ENCODE measurements at regions not wholly inside any gene's neighbourhood (a gene's known extent, or its start where the extent isn't known, plus 50 kb on each side); places are given as distances from the start of the nearest gene placed in this dataset.

DNA sequence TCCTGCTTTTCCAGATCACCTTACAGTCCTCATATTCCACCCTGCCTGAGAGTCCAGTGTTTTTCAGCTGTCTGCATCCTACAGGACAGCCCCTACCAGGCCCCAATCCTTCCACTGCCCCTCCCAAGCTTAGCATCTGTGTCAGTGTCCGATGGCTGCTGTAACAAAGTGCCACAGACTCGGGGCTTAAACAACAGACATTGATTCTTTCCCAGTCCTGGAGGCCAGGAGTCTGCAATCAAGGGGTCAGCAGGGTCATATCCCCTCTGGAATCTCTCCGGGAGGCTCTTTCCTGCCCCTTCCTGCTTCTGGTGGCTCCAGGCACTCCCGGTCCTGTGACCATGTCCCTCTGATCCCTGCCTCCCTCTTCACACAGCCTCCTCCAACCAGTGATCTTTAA, 396.6 kb upstream of the MAP3K7 start:
- DNase-seq = no peak

DNA sequence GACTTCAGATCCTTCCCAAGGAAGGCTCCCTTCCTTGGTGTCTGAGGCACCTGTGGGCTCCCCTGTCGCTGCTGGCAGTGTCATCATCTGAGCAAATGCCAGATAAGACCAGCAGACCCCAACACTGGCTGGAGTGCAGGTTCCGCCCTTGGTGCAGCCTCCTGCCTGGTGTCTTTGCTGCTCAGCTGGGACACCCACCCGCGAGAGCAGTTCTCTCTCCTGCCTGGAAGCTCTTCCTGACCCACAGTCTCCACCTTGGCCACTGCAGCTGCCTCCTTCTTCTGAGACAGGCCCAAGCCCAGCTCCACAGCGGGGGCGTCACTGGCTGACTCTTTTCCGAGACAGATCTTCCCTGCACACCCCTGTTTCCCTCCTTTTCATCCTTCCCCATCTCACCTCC, 395.7 kb upstream of the MAP3K7 start:
- DNase-seq = no peak

DNA sequence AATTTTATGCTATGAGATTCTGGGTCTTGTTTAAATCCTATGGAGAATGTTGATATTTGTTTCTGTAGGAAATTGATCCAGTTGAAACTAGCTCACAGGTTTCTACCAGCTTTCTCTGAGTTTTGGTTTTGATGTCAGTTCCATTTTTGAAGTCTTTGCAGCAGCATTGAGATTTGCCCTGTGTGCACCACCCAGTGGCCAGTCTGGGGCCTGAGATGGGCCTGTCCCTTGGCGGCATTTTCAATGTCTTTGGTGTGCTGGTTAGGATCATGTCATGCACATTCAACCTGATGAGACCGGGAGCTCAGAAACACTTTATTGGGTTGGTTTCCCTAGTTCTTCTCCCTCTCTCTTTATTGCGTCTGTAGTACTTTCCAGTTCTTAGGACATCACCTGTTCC, 395.2 kb upstream of the MAP3K7 start:
- no peak for DNase-seq

DNA sequence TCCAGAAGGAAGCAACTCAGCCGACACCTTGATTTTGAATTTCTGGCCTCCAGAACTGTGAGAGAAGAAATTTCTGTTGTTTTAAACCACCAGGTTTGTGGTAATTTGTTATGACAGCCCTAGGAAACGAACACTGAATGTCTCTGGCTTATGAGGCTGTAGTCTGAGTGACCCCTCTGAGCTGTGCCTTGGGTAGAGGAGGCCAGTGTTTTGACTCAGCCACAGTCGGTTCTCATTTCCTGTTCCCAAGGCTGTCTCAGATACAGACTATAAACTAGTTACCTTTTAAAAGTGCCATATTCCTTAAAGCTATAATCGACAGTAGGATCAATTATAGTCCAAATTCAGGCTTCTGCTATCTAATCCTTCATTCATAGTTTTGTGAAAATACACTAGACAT, 391.2 kb upstream of the MAP3K7 start:
- no peak for DNase-seq

DNA sequence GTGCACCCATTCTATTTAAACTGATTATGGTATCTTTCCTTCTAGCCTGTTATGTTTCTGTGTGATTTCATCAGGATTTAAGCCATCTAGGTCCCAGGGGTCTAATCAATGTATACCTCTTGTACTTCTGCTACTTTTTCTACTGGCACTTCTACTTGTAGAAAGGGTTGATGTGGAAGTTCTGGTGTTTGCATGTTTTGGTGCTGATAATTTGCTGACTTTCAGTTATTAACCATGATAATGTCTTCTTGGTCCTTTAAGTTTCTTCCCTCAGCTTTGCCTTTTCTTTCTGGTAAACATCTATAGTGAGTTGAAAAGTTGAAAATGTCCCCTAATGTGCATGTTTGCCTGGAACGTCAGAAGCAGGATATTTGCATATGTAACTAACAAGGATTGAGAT, 390.6 kb upstream of the MAP3K7 start:
- DNase-seq = no peak

DNA sequence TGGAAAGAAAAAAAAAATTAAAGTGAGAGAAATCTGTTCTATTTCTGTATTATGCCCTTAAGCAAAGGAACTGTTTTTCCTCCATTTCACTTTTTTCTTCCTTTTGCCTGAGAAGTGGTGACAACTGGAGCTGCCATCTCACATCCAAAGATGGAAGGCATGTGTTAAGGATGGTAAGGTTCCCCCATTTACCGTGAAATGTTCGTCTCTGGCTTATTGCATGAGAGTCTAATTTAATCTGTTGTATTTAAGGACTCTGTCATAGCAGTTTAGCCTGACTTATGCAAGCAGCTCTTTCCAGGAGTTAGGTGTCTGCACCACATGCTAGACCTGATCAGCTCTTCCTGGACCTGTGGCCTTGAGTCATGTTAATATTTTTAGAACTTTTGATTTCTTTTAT, 389.5 kb upstream of the MAP3K7 start:
- no peak for DNase-seq

DNA sequence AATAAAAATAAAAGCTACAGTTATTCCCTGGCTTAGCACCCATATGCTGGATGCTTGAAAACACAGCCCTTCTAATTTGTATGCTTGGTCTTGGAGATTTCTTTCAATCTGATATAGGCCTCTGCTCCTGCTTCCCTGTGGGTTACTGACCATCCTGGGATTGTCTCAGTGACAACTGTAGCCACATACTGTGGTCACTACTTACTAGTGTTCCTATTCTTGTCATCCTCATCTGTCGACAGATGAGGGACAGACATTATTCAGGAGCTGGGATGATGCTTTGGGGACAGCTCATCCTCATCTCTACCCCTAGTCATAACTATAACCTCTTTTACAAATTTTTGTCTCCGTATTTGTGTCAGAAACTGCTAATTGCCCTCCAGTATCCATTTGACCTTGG, 388.9 kb upstream of the MAP3K7 start:
- DNase-seq = no peak

DNA sequence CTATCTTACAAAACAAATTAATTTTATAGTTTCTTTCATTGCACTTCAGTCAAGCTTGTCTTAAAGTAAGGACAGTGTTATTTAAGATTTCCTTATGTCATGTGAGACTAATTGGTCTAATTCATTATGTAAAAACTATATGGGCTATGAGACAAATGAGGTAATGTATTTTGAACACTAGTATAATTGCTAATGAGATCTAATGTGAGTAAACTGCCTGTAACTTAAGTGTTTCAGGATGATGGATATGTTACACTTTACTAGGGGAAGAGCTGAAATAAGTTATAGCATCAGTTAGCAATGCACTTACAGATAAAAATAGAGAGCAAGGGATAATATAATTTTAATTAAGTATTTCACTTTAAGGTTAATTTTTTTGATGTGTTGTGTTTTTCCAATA, 386.3 kb upstream of the MAP3K7 start:
- no peak for DNase-seq

DNA sequence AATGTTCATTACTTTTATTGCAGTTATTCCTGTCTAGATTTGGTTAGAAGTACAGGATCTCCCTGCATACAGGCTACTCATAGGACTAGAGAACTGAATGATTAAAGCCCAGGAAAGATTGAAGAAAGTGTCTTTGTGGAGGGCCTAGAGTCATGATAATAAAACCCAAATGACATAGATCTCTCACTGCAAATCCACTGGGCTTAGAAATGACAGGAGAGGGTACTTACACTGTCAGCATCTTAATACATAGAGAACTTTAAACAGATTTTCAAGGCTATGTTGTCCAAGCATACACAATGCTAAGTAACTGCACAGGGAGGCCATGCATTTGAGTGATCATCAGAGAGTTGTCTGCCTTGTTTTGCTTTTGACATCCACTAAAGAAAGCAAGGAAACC, 383.8 kb upstream of the MAP3K7 start:
- no peak for DNase-seq

DNA sequence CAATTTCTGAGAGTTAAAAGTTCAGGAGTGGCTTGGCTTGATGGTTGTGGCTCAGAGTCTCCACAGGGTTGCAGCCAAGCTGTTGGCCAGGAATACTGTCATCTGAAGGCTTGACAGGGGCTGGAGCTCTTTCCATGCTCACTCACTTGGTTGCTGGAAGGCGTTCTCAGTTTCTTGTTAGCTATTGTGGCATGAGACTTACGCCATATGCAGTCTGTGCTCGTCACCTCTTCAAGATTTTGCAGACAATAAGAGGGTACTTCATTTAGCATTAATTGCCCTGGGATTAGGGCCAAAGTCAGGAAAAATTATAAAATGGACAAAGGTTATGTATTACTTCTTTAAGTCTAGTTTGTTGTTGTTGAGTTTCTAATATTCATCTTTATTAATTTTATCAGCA, 380.6 kb upstream of the MAP3K7 start:
- no peak for DNase-seq

DNA sequence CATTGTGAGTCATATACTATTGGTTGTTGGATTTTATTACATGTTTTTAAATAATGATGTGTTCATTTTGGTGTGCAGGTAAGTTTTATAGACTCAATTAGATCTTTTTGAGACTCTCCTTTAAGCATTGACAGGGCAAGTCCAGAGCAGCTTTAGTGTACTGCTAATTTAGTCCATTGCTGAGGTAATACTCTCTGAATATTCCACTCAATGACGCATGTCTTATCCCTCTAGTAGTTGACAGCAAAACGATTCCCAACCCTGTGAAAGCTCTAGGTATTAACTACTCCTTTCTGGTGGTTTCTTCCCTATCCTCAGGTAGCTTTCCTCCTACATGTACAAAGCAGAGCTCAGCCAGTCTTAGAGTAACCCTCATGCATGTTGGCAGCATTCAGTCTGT, 373.5 kb upstream of the MAP3K7 start:
- DNase-seq = no peak

DNA sequence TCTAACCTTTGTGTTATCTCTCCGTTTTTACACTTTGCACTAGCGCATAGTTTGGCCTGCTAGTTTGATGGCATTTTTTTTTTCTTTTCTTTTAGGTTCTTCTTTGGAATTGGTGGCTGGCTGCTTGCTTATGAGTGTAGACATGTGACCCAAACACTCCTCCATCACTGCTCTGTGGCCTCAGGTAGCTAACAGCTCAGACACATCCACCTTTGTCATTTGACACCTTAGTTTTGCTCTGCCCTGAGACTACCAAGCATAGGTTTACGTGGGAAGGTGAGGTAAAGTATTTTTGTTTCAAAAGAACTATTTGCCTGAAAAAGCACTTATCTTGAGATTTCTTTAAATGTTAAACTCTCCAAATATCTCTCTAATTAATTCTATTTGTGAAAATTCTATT, 368.4 kb upstream of the MAP3K7 start:
- DNase-seq = no peak

DNA sequence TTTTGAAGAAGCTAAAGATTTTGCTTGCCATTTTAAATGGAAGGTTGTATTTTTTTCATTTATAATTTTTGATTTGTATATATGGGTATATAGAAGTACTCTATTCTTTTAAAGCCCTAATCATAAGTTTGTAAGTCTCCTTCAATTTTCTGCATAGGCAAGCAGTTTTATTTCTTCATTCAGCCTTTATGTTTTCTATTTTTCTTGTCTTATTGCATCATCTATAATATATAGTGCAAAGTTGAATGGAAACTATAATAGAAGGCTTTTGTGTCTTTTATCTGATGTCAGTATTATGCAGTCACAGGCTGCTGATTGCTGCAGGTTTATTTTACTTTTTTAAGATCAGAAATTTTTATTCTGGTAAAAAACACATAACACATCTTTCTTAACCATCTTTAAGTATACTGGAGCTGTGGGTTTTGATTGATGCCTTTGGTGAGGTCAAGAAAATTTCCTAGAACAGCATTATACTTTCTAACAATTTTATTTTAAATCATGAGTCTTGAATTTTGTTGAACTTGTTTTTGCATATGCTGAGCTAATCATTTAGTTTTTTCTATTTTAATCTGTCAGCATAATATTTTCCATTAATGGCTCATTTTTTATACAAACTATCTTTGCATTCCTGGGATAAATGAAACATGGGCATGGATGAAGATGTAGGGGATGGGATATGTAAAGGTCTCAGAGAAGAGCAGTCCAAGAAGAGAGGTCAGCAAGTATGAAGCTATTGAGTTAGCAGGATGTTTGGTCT, 366.7 kb upstream of the MAP3K7 start:
- no peak for DNase-seq

DNA sequence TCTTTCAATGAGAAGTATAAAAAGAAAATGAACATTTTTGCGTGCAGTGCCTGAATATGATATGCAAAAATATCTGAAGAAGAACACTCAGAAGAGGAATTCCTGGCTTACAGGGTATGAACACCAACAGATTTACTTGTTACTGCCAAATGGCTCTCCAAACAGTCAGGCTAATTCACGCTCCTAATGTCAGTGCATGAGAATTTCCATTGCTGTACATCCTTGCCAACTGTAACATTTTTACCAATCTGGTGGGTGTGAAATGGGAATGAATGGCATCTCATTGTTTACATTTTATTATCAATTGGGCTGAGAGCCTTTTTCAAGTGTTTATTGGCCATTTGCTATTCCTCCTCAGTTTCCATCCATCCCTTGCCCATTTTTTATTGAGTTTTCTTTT, 365.3 kb upstream of the MAP3K7 start:
- no peak for DNase-seq

DNA sequence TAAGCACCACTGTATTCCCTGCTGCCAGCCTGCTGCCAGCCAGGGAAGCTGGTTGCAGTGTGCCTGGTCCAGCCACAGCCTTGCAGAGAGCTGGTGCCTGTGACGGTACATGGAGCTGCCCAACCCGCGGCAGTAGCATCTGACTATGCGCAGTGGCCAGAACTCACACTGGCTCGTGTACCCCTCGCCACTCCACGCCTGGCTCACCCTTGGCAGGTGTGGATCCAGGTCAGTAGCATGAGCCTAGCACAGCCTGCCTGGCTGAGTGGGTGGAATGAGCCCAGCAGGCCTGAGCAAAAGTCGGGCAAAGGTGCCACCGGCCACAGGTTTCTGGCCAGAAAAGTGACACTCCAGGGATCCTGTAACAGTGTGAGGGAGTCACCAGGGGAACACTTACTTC, 361.7 kb upstream of the MAP3K7 start:
- no peak for DNase-seq

DNA sequence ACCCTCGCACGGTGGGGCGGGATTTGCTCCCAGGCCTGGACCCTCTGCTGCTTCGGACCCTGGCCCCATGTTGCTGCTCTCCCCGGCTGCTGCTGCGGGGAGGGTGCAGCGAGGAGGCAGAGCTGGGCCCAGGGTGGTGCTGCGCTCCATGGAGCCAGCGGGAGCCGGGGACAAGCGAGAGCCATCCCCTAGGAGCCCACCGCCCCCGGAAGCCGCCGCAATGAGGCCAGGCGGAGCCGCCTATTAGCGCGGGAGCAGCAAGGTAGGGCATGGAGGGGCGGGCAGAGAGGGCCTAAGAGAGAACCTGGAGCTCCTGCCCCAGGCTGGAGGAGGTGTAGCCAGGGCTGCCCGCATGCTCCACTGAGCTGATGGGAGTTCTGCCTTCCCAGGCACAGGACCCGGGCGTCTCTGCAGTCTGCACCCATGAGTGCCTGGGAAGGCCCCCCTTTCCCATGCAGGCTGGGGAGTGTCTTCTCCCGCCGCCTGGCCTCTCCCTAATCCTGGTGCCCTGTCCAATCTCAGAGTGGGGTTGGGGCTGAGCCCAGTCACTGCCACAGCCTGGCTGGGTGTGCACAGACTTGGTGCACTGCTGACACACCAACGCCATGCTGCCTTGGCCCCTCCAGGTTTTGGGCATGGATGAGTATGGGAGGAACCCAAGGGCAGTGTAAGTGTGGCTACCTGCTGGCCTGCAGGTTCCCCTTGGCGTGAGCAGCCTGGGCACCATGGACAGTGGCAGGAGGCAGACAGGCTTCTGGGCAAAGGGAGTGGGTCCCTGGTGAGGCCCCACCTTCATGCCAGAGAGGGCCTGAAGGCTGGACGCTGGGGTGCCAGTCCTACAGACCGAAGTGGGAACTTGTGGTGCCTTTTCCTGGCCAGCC, 360.6 kb upstream of the MAP3K7 start:
- DNase-seq = no peak

DNA sequence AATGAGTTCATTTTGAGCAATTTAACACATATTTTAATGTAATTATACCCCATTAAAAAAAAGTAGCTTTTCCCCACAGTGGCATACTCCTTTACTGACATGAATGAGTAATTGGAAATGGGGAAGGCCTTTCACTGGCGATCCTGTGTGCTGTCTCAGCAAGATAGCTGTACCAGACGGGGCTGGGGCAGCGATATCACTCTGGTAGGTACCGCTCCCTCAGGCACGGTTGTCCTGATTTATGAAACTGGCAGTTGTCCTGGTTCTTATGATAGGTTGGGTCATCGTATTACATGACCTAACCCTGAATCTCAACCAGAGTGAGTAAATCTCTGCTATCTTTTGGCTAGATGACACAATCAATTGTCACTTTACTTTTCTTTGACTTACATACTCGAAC, 355.0 kb upstream of the MAP3K7 start:
- no peak for DNase-seq

DNA sequence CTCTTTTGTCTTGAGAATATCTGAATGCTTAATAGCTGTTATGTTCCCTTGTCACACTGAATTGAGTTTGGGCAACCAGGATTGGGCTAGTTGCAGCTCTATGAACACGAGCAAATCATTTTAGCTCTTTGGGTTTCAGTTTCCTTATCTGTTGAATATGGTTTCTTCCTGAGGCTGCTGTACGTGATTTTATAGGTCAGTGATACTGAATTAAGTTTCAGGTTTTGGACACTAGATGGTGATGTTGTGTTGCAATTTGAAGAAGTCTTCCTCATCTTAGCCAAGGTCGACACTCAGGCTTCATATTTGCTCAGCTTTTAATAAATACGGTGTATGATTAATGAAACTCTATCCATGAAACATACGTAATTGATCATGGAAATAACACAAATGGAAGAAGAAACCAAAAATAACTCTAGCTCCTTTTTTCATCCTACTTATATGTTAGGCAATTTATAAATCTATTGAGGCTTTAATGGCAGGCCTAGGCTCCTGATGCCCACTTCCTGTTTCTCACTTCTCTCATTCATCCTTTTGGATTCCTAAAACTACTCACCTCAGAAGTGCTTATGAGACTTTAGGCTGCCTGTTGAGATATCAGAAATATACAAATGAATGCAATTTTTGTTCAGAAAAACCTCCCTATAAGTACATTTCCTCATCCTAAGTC, 354.1 kb upstream of the MAP3K7 start:
- DNase-seq = peak; percentile 66

DNA sequence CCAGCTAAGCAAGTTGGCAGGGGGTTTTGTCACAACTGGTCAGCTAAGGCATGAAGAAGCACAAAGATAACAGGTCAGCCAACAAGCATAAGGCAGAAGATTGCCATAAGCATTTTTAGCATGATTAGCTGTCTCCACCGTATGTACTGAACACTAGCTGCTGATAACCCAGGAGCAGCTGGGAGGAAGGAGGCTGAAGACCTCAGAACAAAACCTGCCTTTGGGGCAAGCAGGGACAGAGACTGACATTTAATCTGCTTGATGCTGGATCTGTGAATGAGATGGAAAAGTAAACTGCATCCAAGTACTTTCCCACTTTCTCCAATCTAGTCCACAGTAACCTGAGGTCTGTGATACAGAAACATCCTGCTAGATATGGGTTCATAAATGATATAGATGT, 353.0 kb upstream of the MAP3K7 start:
- no peak for DNase-seq

DNA sequence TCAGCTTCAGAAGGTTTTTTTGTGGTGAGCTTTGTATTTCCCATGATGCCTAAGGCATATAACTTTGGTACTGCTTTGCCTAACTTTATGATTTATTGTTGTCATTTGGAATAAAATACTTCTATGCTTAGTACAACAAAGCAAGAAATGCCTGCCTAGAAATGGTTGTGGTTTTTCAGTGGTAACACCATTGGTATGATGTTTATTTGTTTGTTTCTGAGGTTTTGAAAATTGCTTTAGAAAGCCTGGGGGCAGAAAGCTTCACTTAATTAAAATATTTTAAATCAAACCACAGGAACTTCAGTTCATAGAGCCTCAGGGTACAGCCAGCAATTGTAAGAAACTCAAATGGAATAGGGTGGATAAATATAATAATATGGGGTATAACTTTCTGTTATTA, 351.2 kb upstream of the MAP3K7 start:
- DNase-seq = no peak

DNA sequence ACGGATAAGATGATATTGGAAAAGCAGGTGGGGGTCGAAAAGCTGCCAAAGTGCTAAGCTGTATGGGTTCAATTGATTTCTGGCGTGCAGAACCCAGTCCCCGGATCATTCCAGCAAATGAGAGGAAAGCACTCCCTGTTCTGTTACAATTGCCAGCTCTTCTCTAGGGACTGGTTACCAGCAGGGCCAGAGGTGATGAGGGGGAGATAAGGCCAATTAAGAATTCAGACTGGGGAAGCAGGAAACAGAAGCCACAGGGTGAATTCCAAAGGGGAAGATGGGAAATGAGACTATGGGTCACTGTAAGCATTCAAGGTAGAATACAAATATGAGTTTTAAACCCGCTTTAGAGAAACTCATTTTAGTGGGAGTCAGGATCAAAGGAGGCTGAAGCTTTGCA, 349.4 kb upstream of the MAP3K7 start:
- no peak for DNase-seq

DNA sequence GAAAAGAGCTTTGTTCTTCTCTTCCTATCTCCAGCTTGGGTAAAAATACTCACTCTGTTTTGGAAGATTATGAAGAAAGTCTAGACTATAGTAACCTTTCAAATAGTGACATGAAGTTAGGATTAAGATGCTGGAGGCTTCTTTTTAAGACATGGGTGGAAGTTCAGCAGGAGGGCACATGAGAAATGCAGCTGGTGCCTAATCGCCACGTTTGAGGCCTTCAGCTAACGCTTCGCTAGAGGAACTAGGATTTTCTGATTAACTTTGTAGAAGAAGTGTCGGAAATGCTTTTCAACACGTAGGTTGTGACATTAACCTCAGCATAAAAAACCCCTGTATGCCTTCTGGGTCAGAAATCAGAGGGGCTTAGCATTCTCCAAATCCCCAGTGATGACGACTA, 348.1 kb upstream of the MAP3K7 start:
- no peak for DNase-seq

DNA sequence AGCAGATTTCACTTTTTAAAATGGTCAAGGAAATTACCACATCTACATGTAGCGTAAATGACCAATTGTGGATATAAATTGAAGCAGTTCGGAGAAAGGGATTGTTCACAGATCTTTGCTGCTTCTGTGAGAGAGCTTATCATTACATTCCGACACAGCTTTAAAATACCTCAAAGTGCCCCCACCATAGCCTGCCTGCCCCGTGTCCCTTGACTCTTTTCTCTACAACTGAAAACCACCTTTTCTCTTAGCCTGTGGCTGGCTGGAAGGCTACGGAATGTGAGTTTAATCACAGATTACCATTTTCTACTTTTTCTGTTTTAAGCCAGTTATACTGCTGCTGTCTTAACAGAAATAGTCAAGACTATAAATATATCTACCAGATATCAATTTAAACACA, 347.2 kb upstream of the MAP3K7 start:
- DNase-seq = no peak

DNA sequence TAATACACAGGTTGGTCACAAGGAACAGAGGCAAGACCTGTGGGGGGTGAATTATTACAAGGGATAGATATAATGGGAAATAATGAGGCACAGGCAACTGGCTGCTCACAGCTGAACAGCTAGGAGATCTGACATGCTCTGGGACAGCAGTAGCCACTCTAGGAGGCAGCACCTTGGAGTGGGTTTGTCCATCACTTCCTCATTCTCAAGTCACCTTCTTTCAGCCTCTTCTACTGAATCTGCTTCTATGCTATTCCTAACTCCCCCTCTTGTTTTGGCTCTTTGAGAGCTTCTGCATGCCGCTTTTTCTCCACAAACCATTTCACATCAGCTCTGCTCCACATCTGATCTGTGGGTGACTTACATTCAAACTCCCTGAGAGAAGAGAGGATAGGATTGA, 345.5 kb upstream of the MAP3K7 start:
- no peak for DNase-seq

Data from activated CD4-positive, alpha-beta T cell treated with anti-CD3 and anti-CD28 coated beads, Interleukin-2, amount 50 U/mL, for 16 hours (primary cell).